HepG2 (cell line): ENCODE measurements at regions not wholly inside any gene's neighbourhood (a gene's known extent, or its start where the extent isn't known, plus 50 kb on each side); places are given as distances from the start of the nearest gene placed in this dataset.

Experiments used
- ATAC-seq: fragments of 200-7000 bp; cut with Tn5 transposase; 3 replicates; pipeline ENCODE4 v1.9.1; 2020; ENCODE audit warnings: mild to moderate bottlenecking, moderate library complexity
- BruUV-seq: library from RNA; stranded (reverse); fragments of 400-500 nt; replicated peaks from 2 replicates; lab custom pipeline; 2021; lab: Mats Ljungman, UMichigan
- CTCF ChIA-PET: fragments of 300-600 bp; formaldehyde crosslinking; extraction: SDS; loops from one replicate; lab custom pipeline; 2021; ENCODE audit warnings: low total read pairs, inconsistent platforms, low intra/inter-chr PET ratio; lab: Yijun Ruan, JAX
- POLR2A ChIA-PET: fragments of 350-600 bp; sonication (Branson Sonifier 250); formaldehyde crosslinking; loops from one replicate; lab custom pipeline; 2020; ENCODE audit warnings: antibody characterized with exemption, inconsistent platforms; lab: Yijun Ruan, JAX
- DNase-seq: peaks from one replicate; pipeline ENCODE4 v3.0.0-alpha.2; 2015; ENCODE audit warnings: low spot score
- FAIRE-seq: peaks from 3 replicates; lab custom pipeline; 2011; peaks lifted over from hg19 to GRCh38; lab: Jason Lieb, UNC
- H2AFZ ChIP-seq: one replicate; pipeline ENCODE4 v1.6.1; 2011; ENCODE audit warnings: low read length, inconsistent platforms
- H3K27ac ChIP-seq: fragments of 300-600 bp; 3 replicates; pipeline ENCODE4 v1.8.0; 2011; ENCODE audit warnings: mixed run types, mild to moderate bottlenecking, mixed read lengths, low read length, inconsistent platforms; ENCODE audit not compliant: insufficient read depth; ENCODE audit errors: extremely low read length
- H3K27me3 ChIP-seq, 2 experiments: fragments of 200-600 bp in 1 of 2; 2 replicates in 1 of 2; 3 replicates in 1 of 2; pipeline versions ENCODE4 v1.6.0 to v1.8.0; 2011; ENCODE audit warnings: low read length in 2 of 2, mild to moderate bottlenecking in 2 of 2, moderate library complexity in 2 of 2, inconsistent platforms in 1 of 2; ENCODE audit not compliant: insufficient read depth in 2 of 2, control insufficient read depth in 1 of 2
- H3K36me3 ChIP-seq, 2 experiments: fragments of 200-600 bp in 1 of 2; replicated peaks in 1 of 2; 2 replicates in 1 of 2; 3 replicates in 1 of 2; pipeline versions ENCODE4 v1.5.1 to v1.8.0; 2011; ENCODE audit warnings: low read length in 2 of 2, inconsistent platforms in 1 of 2; ENCODE audit not compliant: insufficient read depth in 2 of 2, control insufficient read depth in 1 of 2
- H3K4me1 ChIP-seq: 2 replicates; pipeline ENCODE4 v1.5.1; 2012; ENCODE audit warnings: low read length, inconsistent platforms; ENCODE audit not compliant: insufficient read depth
- H3K4me2 ChIP-seq: 2 replicates; pipeline ENCODE4 v1.6.0; 2011; ENCODE audit warnings: low read depth, low read length, inconsistent platforms
- H3K4me3 ChIP-seq, 3 experiments: fragments of 200-600 bp in 1 of 3; sonication (generic), shearing (Covaris generic) in 1 of 3; replicated peaks in 1 of 3; 2 replicates each; pipeline ENCODE4 v1.5.1; 2011 to 2016; ENCODE audit warnings: low read length in 3 of 3, inconsistent platforms in 2 of 3, low read depth in 2 of 3, mild to moderate bottlenecking in 2 of 3, control low read depth in 1 of 3, mixed read lengths in 1 of 3; ENCODE audit not compliant: insufficient read depth in 1 of 3
- H3K79me2 ChIP-seq: one replicate; pipeline ENCODE4 v1.6.1; 2011; ENCODE audit warnings: low read length, inconsistent platforms; ENCODE audit not compliant: insufficient read depth
- H3K9ac ChIP-seq: 2 replicates; pipeline ENCODE4 v1.6.0; 2011; ENCODE audit warnings: mild to moderate bottlenecking, low read depth, low read length, inconsistent platforms; ENCODE audit not compliant: insufficient read depth
- H3K9me3 ChIP-seq: 2 replicates; pipeline ENCODE4 v1.5.1; 2012; ENCODE audit warnings: mild to moderate bottlenecking, low read length
- H4K20me1 ChIP-seq: 2 replicates; pipeline ENCODE4 v1.6.0; 2011; ENCODE audit warnings: inconsistent platforms, mild to moderate bottlenecking, low read length, moderate library complexity; ENCODE audit not compliant: insufficient read depth
- ADNP ChIP-seq: sonication (generic); formaldehyde crosslinking; IDR thresholded peaks from 2 replicates; pipeline ENCODE4 v1.4.0; 2020; ENCODE audit warnings: missing genetic modification reagents
- DZIP1 ChIP-seq: sonication (generic); formaldehyde crosslinking; IDR thresholded peaks from 2 replicates; pipeline ENCODE4 v1.5.0; 2020; ENCODE audit warnings: mild to moderate bottlenecking, missing genetic modification reagents
- HOXD1 ChIP-seq: sonication (generic); formaldehyde crosslinking; IDR thresholded peaks from 2 replicates; pipeline ENCODE4 v1.5.0; 2020; ENCODE audit warnings: missing genetic modification reagents
- PHB2 ChIP-seq: fragments of 450-650 bp; IDR thresholded peaks from 2 replicates; pipeline ENCODE4 v1.6.1; 2018; ENCODE audit not compliant: partially characterized antibody
- PREB ChIP-seq: sonication (generic); formaldehyde crosslinking; IDR thresholded peaks from 2 replicates; pipeline ENCODE4 v1.4.0; 2020; ENCODE audit warnings: missing genetic modification reagents
- RNF2 ChIP-seq: fragments of 450-650 bp; conservative IDR thresholded peaks from 2 replicates; pipeline ENCODE4 v1.6.1; 2016; ENCODE audit warnings: low read depth
- ZNF333 ChIP-seq: sonication (generic); formaldehyde crosslinking; IDR thresholded peaks from 2 replicates; pipeline ENCODE4 v1.4.0; 2020; ENCODE audit warnings: mild to moderate bottlenecking, missing genetic modification reagents, borderline replicate concordance
- ZNF34 ChIP-seq: sonication (generic); formaldehyde crosslinking; IDR thresholded peaks from 2 replicates; pipeline ENCODE4 v1.4.0; 2020; ENCODE audit warnings: mild to moderate bottlenecking, missing genetic modification reagents, borderline replicate concordance
- ZNF382 ChIP-seq: sonication (generic); formaldehyde crosslinking; IDR thresholded peaks from 2 replicates; pipeline ENCODE4 v1.5.0; 2020; ENCODE audit warnings: missing genetic modification reagents, mild to moderate bottlenecking, borderline replicate concordance
- ZNF883 ChIP-seq: sonication (generic); formaldehyde crosslinking; IDR thresholded peaks from 2 replicates; pipeline ENCODE4 v1.5.1; 2020; ENCODE audit warnings: mild to moderate bottlenecking, missing genetic modification reagents; ENCODE audit errors: not compliant biosample characterization
- WGBS: methylation state at CpG from one replicate; pipeline ENCODE4 v1.1.6; 2017; ENCODE audit warnings: low lambda C conversion rate; 5-methylcytosine and 5-hydroxymethylcytosine counted together
- in situ Hi-C: cut with HindIII; loops from 2 replicates; pipeline ENCODE4 v1.10.0; 2017; ENCODE audit warnings: low pct_unique_long_range_greater_than_20kb; ENCODE audit not compliant: extremely low pct_ligation_motif_present
- intact Hi-C: fragments of 100-400 bp; cut with micrococcal nuclease; formaldehyde crosslinking; loops from one replicate; pipeline ENCODE4 v1.10.0; 2022; ENCODE audit not compliant: unreplicated experiment
- TF ChIP-seq, protein P1 (sequence below): sonication (generic); formaldehyde crosslinking; IDR thresholded peaks from 2 replicates; pipeline ENCODE4 v1.5.1; 2020; ENCODE audit warnings: missing genetic modification reagents, mild to moderate bottlenecking, borderline replicate concordance

DNA sequence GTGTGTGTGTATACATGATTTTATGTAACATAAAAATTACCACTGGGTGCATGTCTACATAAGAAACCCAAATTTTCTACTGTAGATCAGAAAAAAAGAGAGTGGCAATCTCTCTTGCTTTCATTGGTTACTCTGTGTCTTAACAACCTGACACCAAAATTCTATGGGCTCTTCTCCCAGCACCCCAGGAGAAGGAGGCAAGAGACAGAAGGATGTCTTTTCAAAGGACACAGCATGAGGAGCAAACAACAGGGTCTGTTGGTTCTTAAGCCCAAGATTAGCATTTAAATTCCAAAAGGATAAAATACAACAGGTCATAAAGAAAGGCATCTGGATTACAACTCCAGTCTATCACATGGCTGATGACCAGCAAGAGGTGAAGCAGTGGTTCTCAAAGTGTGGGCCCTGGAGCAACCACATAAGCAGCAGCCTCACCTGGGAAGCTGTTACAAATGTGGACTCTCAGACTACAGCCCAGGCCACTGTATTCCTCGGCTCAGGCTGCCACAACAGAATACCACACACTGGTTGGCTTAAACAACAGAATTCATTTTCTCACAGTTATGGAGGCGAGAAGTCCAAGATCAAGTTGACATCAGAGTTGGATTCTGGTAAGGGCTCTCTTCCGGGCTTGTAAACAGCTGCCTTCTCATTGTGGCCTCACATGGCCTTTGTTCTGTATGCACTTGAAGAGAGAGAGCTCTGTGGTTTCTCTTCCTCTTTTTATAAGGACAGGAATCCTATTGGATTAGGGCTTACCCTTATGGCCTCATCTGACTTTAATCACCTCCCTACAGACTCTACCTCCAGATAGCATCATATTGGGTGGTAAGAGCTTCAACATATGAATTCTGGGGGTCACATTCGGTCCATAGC, 79.8 kb upstream of the RNF152 start:
- Histone ChIP-seq H2AFZ (no peak overlapping the region), H3K79me2 (no peaks in the 10 kb centered on the region)

GRCh38 chr18:61967252-61967891, 74.6 kb upstream of the RNF152 start:
- no peaks in the 10 kb centered on the region for H4K20me1 ChIP-seq
- no peaks in the 10 kb centered on the region for H3K27me3 ChIP-seq
- WGBS = 64% methylated on average over 9 of the region's 9 CpGs
- H3K4me1 ChIP-seq = no peaks in the 10 kb centered on the region
- H2AFZ ChIP-seq = no peak overlapping the region
- no TSS peak for BruUV-seq
- no peak overlapping the region for H3K4me2 ChIP-seq
- FAIRE-seq (no peak), DNase-seq (no peak), ATAC-seq (no peak)
- H3K9ac ChIP-seq = no peak overlapping the region
- H3K36me3 ChIP-seq = no peaks in the 10 kb centered on the region
- no peaks in the 10 kb centered on the region for H3K9me3 ChIP-seq
- ChIA-PET POLR2A (no interaction called here), CTCF (no interaction called here)
- in situ Hi-C loops (no loop called here), intact Hi-C loops (no loop called here)
- H3K4me3 ChIP-seq = no peak overlapping the region
- no peak overlapping the region for H3K27ac ChIP-seq
- H3K79me2 ChIP-seq = no peaks in the 10 kb centered on the region
- TF ChIP-seq DZIP1 (CRISPR knock-in tag) (no peak), ZNF34 (CRISPR knock-in tag) (no peak), ZNF382 (CRISPR knock-in tag) (no peak), RNF2 (no peak), ADNP (CRISPR knock-in tag) (no peak), HOXD1 (CRISPR knock-in tag) (no peak)
- TF ChIP-seq, protein P1, sequence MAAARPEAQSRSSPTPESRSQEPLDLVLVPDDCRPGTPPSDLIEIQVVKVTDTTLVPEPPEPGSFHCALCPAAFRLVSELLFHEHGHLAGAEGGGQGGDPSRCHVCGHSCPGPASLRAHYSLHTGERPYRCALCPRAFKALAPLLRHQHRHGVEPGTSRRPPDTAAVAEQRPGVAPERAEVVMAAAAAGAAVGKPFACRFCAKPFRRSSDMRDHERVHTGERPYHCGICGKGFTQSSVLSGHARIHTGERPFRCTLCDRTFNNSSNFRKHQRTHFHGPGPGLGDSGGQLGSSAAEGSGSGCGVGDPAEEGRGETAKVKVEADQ (CRISPR knock-in tag) = no peak

More for the DNA sequence above, 79.8 kb upstream of the RNF152 start:
- DNase-seq (no peak), ATAC-seq (peak; percentile 34; the same call in 1 of the 3 replicates)
- CTCF ChIA-PET = no interaction called here
- Histone ChIP-seq H3K27me3 (no peaks in the 10 kb centered on the region), H3K9me3 (no peaks in the 10 kb centered on the region), H3K4me1 (no peaks in the 10 kb centered on the region), H3K27ac (no peak overlapping the region), H3K9ac (no peak overlapping the region)
- TF ChIP-seq ZNF333 (CRISPR knock-in tag) (no peak), PHB2 (no peak), ZNF883 (CRISPR knock-in tag) (no peak), PREB (CRISPR knock-in tag) (no peak)
- TF ChIP-seq, all 625 proteins: peak for 0
- Histone ChIP-seq H4K20me1 (no peaks in the 10 kb centered on the region), H3K36me3 (no peaks in the 10 kb centered on the region), H3K4me2 (no peak overlapping the region), H3K4me3 (no peak overlapping the region)
- no TSS peak for BruUV-seq
- 25% methylated on average over 4 of the region's 4 CpGs for WGBS
- FAIRE-seq = no peak
- intact Hi-C loops (no loop called here), in situ Hi-C loops (no loop called here)
- POLR2A ChIA-PET = no interaction called here
